AG10803 (cell line): ENCODE measurements at regions not wholly inside any gene's neighbourhood (a gene's known extent, or its start where the extent isn't known, plus 50 kb on each side); places are given as distances from the start of the nearest gene placed in this dataset.

ENCODE experiments used
- DNase-seq: peaks from one replicate; pipeline ENCODE4 v3.0.0; 2010; ENCODE audit warnings: low read depth
- H3K4me3 ChIP-seq: 2 replicates; pipeline ENCODE4 v1.5.1; 2011; ENCODE audit warnings: mild to moderate bottlenecking, low read length, control low read depth
- TF ChIP-seq, protein P1 (sequence below): conservative IDR thresholded peaks from 2 replicates; pipeline ENCODE4 v1.5.1; 2011; ENCODE audit warnings: mild to moderate bottlenecking, low read length, control low read depth, inconsistent platforms

DNA sequence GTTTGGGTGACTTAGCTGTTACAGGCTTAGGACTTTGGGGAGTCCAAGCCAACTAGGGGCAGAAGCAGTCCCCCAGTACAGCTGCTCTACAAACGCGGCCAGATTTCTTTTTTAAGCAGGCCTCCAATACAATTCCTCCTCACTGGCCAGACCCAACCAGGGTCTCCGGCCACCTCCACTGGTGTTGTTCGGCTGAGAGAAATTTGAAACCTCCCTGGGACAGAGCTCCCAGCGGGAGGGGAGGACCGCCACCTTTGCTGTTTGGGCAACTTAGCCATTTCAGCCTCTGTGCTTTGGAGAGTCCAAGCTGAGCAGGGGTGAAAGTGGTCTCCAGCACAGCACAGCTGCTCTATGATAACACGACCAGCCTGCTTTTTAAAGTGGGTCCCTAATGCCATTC lies 59.4 kb upstream of the KHDRBS2 start:
- H3K4me3 ChIP-seq: no peak overlapping the region
- no peak for DNase-seq
- TF ChIP-seq, protein P1, sequence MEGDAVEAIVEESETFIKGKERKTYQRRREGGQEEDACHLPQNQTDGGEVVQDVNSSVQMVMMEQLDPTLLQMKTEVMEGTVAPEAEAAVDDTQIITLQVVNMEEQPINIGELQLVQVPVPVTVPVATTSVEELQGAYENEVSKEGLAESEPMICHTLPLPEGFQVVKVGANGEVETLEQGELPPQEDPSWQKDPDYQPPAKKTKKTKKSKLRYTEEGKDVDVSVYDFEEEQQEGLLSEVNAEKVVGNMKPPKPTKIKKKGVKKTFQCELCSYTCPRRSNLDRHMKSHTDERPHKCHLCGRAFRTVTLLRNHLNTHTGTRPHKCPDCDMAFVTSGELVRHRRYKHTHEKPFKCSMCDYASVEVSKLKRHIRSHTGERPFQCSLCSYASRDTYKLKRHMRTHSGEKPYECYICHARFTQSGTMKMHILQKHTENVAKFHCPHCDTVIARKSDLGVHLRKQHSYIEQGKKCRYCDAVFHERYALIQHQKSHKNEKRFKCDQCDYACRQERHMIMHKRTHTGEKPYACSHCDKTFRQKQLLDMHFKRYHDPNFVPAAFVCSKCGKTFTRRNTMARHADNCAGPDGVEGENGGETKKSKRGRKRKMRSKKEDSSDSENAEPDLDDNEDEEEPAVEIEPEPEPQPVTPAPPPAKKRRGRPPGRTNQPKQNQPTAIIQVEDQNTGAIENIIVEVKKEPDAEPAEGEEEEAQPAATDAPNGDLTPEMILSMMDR: no peak

DNA sequence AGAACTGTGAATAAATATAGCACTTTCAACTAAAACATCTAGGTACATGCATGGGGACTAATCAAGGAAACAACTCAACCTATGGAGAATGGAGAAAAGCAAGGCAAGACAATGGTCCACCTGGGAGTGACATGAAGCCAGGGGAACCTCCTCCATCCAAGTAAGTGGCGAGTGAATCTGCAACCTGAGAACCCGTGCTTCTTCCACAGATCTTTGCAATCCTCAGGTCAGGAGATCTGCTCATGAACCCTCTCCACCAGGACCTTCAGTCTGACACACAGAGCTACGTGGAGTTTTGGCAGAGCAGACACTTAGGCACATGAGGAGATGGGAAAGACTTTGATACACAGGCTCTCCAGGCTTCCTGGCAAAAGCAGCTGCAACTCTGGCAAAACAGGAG lies 58.8 kb upstream of the KHDRBS2 start:
- H3K4me3 ChIP-seq: no peak overlapping the region
- TF ChIP-seq, protein P1: no peak
- DNase-seq: no peak

DNA sequence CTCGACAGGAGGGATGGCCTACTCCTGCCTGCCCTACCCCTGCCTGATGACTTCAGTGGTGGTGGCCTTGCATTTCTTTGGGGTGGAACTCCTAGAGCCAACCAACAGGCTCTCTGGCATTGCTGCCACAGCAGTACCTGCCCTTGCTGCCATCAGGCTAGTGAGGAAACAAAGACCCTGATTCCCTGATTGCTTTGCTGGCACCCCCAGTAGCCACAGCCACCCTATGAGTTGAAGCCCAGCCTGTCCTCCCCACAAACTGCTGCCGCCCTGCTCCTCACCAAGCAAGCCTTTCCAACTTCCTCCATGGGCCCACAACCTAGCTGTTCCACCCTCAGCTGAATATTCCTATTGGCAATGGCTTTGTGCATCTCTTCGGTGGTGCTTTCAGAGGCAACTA lies 52.5 kb upstream of the KHDRBS2 start:
- TF ChIP-seq, protein P1: no peak
- no peak for DNase-seq
- no peak overlapping the region for H3K4me3 ChIP-seq
